ENCODE measurements at regions not wholly inside any gene's neighbourhood (a gene's known extent, or its start where the extent isn't known, plus 50 kb on each side); places are given as distances from the start of the nearest gene placed in this dataset.

GRCh38 chr13:104678161-104678560 is 1611.9 kb upstream of the SLC10A2 start:
- Histone ChIP-seq H3K4me3 (no peak overlapping the region), H3K9me3 (no peaks in the 10 kb centered on the region), H3K27ac (no peak overlapping the region), H3K27me3 (no peaks in the 10 kb centered on the region), H3K4me1 (no peaks in the 10 kb centered on the region), H3K36me3 (no peaks in the 10 kb centered on the region)
- TF ChIP-seq CTCF (IDR thresholded peaks at IDR 0.05), result no peak
- intact Hi-C loops (cut with DNase I), result no loop called here
- DNase-seq (ENCODE audit: low spot score in 2 of 2), result no peak

GRCh38 chr13:104671901-104672300 is 1605.7 kb upstream of the SLC10A2 start:
- TF ChIP-seq CTCF (IDR thresholded peaks at IDR 0.05), result no peak
- intact Hi-C loops (cut with DNase I), result no loop called here
- Histone ChIP-seq H3K4me3 (no peak overlapping the region), H3K9me3 (no peaks in the 10 kb centered on the region), H3K27me3 (no peaks in the 10 kb centered on the region), H3K36me3 (no peaks in the 10 kb centered on the region), H3K27ac (no peak overlapping the region), H3K4me1 (no peaks in the 10 kb centered on the region)
- no peak for DNase-seq (ENCODE audit: low spot score in 2 of 2)

GRCh38 chr13:104657196-104657595 is 1591.0 kb upstream of the SLC10A2 start:
- intact Hi-C loops (cut with DNase I), result no loop called here
- DNase-seq (ENCODE audit: low spot score in 2 of 2), result no peak
- H3K27ac ChIP-seq, result no peak overlapping the region
- no peaks in the 10 kb centered on the region for H3K9me3 ChIP-seq
- no peak overlapping the region for H3K4me3 ChIP-seq
- no peaks in the 10 kb centered on the region for H3K36me3 ChIP-seq
- TF ChIP-seq CTCF (IDR thresholded peaks at IDR 0.05), result no peak
- no peaks in the 10 kb centered on the region for H3K27me3 ChIP-seq
- H3K4me1 ChIP-seq, result no peaks in the 10 kb centered on the region

GRCh38 chr13:104650431-104650830 is 1584.2 kb upstream of the SLC10A2 start:
- H3K4me3 ChIP-seq, result no peak overlapping the region
- intact Hi-C loops (cut with DNase I), result no loop called here
- TF ChIP-seq CTCF (IDR thresholded peaks at IDR 0.05), result no peak

GRCh38 chr13:104648291-104648690 is 1582.1 kb upstream of the SLC10A2 start:
- Histone ChIP-seq H3K27me3 (no peaks in the 10 kb centered on the region), H3K9me3 (no peaks in the 10 kb centered on the region), H3K4me3 (no peak overlapping the region), H3K36me3 (no peaks in the 10 kb centered on the region), H3K27ac (no peak overlapping the region), H3K4me1 (no peaks in the 10 kb centered on the region)
- no peak for TF ChIP-seq CTCF (IDR thresholded peaks at IDR 0.05)
- no peak for DNase-seq (ENCODE audit: low spot score in 2 of 2)
- intact Hi-C loops (cut with DNase I), result no loop called here

More at GRCh38 chr13:104650431-104650830, 1584.2 kb upstream of the SLC10A2 start:
- no peak for DNase-seq (ENCODE audit: low spot score in 2 of 2)
- Histone ChIP-seq H3K4me1 (no peaks in the 10 kb centered on the region), H3K27me3 (no peaks in the 10 kb centered on the region), H3K36me3 (no peaks in the 10 kb centered on the region), H3K27ac (no peak overlapping the region), H3K9me3 (no peaks in the 10 kb centered on the region)

GRCh38 chr13:104645786-104646185 is 1579.6 kb upstream of the SLC10A2 start:
- no peak overlapping the region for H3K27ac ChIP-seq
- H3K4me1 ChIP-seq, result no peaks in the 10 kb centered on the region
- no peak for TF ChIP-seq CTCF (IDR thresholded peaks at IDR 0.05)
- H3K36me3 ChIP-seq, result no peaks in the 10 kb centered on the region
- no peaks in the 10 kb centered on the region for H3K27me3 ChIP-seq
- intact Hi-C loops (cut with DNase I), result no loop called here
- H3K4me3 ChIP-seq, result no peak overlapping the region
- H3K9me3 ChIP-seq, result no peaks in the 10 kb centered on the region
- no peak for DNase-seq (ENCODE audit: low spot score in 2 of 2)

All from ascending aorta (tissue), 2 donors.